GM21619 (cell line): ENCODE measurements at regions not wholly inside any gene's neighbourhood (a gene's known extent, or its start where the extent isn't known, plus 50 kb on each side); places are given as distances from the start of the nearest gene placed in this dataset.

ENCODE experiments used
- ATAC-seq: cut with Tn5 transposase; IDR thresholded peaks from one replicate; pipeline ENCODE4 v1.9.1; 2021; ENCODE audit not compliant: unreplicated experiment

- no peak for ATAC-seq
Measured at GRCh38 chr2:144894612-144895599, 375.0 kb upstream of the ZEB2 start.

DNA sequence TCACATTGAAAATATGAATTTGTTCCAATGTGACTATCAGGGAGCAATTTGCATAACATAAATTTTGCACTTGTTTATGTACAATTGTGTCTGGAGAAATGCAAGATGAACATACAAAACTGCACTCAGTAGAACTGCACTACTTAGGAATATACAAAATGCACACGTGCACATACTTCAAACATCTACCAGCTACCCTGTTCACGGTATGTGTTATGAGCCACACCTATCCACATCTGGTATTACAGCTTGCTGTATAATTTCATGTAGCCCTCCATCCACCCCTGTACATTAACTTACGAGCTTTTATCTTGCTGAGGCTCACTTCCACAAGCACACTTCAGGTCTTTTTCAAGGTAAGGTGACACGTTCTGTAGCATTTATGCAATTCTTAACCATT lies 373.5 kb upstream of the ZEB2 start:
- ATAC-seq = no peak

DNA sequence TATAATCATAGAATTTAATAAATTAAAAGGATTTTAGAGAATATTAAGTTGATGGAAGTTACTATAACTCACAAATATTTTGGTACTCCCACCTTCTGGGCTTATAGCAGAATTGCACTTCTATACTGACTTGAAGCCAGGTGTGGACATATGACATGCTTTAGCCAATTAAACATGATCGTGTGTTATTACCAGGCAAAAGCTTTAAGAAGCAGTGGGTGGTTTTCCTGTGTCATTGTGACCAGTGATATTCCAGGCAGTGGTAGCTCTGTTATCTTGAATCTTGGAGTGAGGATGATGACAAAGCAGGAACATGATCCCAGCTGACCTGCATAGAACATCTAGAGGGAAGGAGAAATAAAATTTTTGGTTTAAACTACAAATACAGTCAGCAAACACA lies 370.9 kb upstream of the ZEB2 start:
- no peak for ATAC-seq

DNA sequence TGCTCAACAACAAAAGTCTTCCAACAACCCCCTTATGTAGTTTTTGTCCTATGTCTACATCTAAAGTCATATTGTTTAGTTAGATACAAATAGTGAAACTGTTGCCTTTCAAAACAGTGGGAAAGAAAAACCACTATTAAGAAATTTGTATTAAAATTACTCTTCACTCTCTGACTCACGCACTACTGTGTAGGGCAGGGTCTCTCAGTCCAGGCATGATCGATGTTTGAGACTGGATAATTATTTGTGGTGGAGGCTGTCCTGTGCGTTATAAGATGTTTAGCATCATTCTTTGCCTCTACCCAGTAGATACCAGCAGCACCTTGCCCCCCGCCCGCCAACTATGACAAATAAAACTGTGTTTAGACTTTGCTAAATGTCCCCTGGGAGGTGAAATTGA lies 369.4 kb upstream of the ZEB2 start:
- ATAC-seq = no peak

DNA sequence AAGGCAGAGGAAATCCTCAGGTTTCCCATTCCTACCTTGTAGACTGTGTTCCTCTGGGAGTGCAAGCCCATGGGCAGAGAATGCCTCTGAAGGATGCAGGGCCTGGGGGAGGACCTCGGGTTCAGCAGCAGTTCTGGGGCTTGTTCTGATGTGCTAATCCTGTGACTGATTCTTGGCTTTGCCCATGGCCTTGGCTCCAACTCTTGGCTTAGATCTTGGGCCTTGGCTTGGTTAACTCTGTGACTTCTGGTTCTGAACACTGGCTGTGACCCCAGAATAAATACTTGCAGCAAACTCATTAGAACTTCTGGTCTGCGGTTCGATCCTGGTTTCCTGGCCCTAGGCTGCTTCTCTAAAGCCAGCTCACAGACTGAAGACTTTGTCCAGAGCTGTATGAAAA lies 366.9 kb upstream of the ZEB2 start:
- ATAC-seq = no peak

GRCh38 chr2:144877893-144878292 lies 358.0 kb upstream of the ZEB2 start:
- ATAC-seq = no peak

DNA sequence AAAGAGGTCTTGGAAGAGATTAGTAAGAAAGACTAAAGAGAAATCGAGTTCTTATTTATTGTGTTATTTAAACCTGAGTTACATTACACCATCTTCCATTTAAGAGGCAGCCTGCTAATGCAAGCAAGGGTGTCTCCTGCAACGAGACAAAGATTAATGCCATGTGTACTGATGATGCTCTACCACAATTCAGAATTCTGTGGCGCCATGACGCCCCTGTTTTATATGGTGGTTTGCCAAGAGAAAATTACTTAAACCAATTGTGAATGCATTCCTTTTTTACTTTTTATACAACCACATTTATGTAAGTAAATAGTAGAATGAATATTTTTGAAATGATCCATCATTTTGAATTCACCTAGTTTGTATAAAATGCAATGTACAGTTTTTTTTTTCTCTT lies 356.1 kb upstream of the ZEB2 start:
- ATAC-seq = no peak

DNA sequence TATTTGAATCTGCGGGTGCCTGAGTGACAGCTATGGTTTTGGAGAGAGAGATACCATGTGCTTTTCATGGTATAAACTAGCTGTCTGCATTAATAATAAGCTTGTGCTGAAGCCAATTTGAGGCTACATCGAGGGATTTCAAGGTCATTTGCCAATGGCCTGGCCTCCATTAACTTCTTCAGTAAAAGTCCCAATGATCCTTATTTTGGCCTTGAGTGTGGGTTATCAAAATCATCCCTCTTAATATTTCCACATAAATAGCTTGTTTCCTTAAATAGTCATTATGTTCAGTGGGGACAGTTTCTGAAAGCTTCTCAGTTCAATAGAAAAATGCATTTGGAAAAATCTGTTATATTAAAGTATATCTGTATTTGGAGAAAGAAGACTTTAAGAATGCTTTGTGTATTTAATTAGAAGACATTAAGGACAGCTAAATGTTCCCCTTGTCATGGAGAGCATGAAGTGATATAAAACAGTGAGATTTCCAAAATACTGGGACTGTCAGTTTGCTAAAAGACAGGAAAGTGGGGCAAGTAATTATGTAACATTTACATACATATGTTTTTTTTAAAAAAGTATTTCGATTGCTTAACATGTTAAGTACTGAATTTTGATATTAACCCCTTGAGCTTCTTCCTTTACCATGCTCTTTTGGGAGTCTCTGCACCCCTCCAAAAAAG lies 355.5 kb upstream of the ZEB2 start:
- ATAC-seq = no peak

DNA sequence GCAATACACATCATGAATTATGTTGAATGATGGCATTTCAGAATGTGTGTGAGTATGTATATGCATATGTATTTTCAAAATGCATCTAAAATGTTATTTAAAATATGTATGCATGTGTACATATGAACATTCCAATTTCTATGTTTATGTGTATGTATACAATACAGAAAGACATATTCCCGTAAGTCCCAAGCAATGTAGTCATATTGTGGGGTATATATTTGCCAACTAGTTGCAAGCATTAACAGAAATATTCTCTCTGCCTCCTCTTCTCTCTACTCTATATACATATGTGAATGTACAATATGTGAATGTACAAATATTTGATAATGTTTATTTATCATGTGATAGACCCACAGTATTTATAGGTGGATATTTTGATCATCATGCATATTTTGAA lies 345.8 kb upstream of the ZEB2 start:
- ATAC-seq = no peak

DNA sequence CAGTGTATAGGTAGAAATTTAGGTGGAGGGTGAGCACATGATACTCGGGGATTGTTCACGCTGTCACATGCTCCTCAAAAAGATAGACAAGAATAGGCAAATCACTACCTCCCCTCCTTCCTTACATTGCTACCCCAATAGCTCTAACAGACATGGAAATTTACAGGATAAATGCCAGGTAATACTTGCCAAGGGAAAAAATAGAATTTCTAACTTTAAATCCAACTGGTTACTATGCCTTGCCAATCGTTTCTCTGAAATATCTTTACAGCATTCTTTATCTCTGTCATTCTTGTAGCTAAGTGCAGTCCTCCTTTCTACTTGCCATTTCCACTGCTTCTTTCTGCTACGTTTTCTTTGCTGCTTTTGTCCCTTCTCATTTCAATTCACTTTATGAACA lies 339.8 kb upstream of the ZEB2 start:
- ATAC-seq = no peak

GRCh38 chr2:144858211-144858610 lies 338.3 kb upstream of the ZEB2 start:
- no peak for ATAC-seq

GRCh38 chr2:144854596-144854995 lies 334.7 kb upstream of the ZEB2 start:
- no peak for ATAC-seq

GRCh38 chr2:144849612-144850011 lies 329.7 kb upstream of the ZEB2 start:
- no peak for ATAC-seq

GRCh38 chr2:144848423-144848822 lies 328.5 kb upstream of the ZEB2 start:
- ATAC-seq = no peak

GRCh38 chr2:144847347-144848080 lies 327.6 kb upstream of the ZEB2 start:
- no peak for ATAC-seq

DNA sequence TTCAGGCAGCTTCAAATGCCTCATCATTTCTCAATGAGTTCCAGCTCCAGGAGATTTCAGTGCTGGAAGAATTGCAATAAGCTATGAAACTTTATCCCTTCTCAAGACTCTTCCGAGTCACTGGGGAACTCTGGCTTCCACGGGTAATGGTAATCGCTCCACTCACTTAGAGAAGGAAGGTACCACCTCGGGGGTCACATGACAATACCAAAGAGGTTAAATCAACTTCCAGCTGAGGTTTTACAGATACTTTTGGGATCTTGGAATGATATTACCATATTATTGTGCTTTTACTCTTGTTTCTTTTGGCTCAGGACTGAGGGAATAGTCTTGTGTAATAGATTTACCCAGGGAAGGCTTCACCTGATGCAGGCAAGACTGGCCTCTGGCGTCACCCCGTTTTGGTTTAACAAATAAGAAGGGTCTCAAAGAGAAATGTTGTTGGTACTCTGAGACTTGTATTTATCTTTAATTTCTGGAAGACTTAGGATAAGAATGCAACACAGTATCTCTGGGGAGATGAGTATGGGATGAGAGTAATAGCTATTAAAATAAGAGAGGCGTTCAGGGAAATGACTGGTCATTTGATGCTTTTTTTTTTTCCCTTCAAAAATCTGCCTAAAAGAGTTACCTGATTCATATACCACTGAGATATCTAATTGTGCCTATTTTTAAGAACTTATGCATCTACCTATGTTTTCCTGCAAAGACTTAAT lies 316.9 kb upstream of the ZEB2 start:
- ATAC-seq = no peak

DNA sequence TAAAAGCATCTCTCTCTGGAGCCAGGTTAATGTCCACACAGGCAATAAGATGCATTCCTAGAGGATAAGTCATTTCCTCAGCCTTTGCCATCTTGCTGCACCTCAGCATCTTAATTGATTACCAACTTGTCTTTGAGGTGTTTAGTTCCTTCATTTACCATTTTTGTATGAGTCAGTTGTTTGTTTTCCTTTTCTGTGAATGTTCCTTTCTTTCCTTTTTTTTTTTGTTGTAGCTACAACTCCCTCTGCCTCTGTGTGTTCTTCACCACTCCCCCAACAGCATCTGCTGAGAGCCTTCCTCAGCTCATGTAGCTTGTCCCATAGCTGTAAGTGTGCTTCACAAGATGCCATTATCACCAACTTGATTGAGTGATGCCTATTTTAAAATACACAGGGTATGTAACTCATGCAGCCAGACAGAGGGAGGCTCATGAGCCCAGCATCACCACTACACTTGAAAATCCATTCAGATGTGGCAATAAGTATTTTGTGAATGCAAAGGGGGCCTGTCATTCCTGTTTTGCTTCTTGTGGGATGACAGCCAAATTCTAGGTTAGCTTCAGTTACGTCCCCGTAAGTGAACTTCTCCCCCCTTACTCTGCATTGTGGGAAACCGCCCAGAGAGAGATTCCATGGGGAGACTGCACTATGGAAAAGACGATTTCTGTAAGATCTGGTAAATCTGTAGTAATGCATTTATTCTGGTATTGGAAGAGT lies 315.9 kb upstream of the ZEB2 start:
- ATAC-seq = no peak

- no peak for ATAC-seq
Measured at GRCh38 chr2:144834998-144835633, 315.2 kb upstream of the ZEB2 start.

DNA sequence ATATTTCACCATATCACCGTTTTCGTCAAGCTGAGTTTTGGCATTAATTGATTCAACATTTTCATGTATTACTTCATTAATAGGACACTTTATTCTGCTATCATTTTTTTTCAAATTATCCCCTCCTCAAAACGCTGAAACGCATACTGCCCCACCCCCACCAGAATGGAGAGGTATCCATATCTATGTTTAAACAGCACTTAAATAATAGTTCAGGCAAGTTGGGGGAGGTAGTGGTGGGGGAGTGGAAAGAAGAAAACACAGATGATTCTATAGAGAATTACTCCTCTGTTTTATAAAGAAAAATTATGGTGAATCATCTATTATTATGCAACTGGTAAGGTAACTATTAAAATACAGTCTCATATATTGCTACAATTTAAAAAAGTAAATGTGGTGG lies 314.4 kb upstream of the ZEB2 start:
- ATAC-seq = no peak

- no peak for ATAC-seq
Measured at GRCh38 chr2:144833075-144833637, 313.2 kb upstream of the ZEB2 start.
